SHP77 treated with DMSO at 0.1 percent for 48 hours (cell line): ENCODE measurements at regions not wholly inside any gene's neighbourhood (a gene's known extent, or its start where the extent isn't known, plus 50 kb on each side); places are given as distances from the start of the nearest gene placed in this dataset.

Experiments used
- DNase-seq: peaks from one replicate; lab custom pipeline; 2025; lab: John Stamatoyannopoulos, UW

DNA sequence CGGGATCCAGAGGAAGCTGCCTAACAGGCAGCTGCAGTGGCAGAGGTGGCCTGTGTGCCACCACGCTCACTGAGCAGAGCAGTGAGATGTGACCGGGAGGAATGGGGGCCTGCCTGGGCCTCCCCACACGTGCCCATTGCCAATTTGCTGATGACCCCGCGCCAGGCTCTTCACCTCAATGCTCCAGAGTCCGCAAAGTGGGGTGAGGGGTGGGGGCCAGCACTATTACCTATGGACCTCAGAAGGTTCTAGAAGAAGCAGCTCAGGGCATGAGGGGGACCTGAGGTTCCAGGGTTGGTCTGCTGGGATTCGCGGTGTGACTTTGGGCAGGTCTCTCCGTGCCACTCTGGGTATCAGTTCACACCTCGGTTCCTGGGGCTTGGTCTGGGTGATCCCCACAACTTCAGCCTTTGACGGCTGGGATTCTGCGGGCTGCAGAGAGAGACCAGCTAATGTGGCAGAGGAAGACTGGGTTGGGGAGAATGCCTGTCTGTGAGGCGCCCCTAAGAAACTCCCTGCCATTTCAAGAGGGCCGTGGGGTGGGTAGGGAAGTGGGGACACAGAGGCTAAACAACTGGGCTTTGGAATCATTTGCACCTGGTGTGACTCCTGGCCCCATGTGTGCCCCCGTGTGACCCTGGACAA is 231.0 kb upstream of the MVB12B start:
- DNase-seq = no peak

DNA sequence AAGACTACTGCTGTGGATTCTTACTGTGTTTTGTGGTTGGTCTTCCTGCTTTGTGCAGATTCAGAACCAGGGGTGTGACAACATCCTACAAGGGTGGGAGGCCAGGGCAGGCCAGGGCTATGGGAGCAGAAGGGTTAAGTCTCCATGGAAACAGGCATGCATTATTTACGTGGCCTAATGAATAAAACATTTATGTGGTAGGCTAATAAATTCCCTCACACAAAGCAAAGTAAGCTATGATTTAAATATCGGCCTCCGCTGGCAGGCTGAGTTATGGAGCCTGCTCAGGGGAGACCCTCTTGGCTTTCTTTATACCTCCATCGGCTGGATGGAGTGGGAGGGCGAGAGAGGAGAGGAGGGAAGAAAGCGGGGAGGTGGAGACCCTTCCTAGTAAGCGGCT is 230.3 kb upstream of the MVB12B start:
- no peak for DNase-seq

DNA sequence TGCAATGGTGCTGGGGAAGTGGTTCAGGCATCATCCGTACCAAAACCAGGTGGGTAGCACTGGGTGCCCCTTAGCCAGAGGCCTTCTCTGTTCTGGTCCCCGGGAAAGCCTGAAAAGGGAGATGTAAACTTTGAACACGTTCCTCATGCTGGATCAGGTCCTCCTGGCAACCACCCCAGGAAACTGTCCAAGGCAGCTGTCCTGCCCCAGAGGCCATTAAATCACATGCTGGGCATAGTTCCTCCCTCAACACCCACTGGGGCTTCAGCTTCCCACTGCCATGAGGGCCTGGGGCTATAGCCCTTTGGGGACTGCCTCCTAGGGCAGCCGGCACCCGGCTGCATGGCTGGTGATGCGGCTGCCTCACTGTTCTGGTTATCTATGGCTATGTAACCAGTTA is 228.9 kb upstream of the MVB12B start:
- DNase-seq = no peak

- DNase-seq = no peak
Measured at GRCh38 chr9:126106404-126106803, 220.2 kb upstream of the MVB12B start.

- no peak for DNase-seq
Measured at GRCh38 chr9:126107693-126108092, 218.9 kb upstream of the MVB12B start.

GRCh38 chr9:126108240-126108639 is 218.4 kb upstream of the MVB12B start:
- DNase-seq = no peak

GRCh38 chr9:126109575-126109974 is 217.1 kb upstream of the MVB12B start:
- no peak for DNase-seq

DNA sequence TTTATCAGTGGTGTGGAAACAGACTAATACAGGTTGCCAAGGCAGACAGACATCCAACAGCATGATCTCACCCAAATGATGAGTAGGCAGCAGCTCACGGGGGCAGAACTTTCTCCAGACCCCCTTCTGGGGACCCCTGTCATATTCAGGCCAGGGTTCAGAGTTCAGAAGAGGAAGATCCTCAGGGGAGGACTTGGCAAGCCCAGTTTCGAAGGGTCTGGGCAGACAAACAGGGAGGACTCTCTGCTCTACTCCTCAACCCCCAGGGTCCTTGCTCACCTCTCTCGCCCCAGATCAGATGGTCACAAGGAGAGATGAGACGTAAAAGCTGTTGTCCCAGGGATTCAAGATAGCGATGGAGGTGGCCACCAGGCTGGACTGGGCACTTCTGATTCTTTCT is 215.1 kb upstream of the MVB12B start:
- no peak for DNase-seq

DNA sequence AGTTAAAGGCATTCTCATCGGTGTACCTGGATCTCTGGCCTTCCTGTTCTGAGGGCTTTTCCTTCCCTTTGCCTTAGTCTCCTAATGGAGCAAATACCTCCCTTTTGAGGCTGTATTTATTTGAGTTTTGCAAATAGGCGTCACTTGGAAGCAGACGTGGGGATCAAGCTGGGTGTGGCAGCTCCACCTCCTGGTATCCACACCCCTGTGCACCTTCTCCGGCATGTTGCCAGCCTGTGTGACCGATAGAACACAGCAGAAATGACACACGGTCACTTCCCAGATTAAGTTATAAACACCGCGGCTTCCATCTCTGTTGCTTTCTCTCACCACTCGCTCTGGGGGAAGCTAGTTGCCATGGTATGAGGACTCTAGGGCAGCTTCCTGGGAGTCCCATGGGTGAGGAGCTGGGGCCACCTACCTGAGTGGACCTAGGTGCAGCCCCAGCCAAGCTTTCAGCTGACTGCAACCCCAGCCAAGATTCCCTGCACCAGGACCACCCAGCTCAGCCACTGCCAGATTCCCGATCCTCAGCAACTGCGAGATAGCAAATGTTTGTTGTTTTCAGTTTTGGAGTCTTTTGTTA is 214.4 kb upstream of the MVB12B start:
- no peak for DNase-seq

GRCh38 chr9:126113176-126113575 is 213.5 kb upstream of the MVB12B start:
- no peak for DNase-seq

DNA sequence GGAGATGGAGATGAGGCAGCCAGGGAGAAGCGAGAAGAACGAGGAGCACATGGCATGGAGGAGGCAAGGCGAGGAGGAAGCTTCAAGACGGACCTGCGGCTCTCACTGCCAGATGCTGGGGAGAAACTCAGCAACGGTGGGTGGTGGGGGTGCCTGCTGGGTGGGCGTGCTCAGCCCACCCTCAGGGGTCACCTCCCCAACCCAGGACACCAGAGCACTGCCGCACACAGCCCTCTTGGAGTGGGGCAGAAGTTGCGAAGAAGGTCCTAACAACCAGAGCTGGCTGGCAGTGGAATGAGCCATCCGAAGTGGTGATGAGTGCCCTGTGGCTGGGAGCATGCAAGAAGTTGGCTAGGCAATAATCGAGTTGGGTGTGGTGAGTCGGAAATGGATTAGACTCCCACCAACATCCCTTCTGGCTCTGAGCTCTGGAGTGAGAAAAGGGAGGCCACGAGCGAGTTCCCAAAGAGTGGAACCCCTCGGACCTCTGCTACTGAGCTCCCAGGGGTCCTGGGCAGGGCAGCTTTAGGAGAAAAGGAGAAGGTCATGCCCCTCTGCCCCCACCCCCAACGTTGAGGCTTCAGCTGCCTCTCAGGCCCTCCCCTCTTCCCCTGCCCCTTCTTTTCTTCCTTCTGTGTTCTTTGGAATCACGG is 212.7 kb upstream of the MVB12B start:
- no peak for DNase-seq

GRCh38 chr9:126114409-126114760 is 212.2 kb upstream of the MVB12B start:
- DNase-seq = no peak

DNA sequence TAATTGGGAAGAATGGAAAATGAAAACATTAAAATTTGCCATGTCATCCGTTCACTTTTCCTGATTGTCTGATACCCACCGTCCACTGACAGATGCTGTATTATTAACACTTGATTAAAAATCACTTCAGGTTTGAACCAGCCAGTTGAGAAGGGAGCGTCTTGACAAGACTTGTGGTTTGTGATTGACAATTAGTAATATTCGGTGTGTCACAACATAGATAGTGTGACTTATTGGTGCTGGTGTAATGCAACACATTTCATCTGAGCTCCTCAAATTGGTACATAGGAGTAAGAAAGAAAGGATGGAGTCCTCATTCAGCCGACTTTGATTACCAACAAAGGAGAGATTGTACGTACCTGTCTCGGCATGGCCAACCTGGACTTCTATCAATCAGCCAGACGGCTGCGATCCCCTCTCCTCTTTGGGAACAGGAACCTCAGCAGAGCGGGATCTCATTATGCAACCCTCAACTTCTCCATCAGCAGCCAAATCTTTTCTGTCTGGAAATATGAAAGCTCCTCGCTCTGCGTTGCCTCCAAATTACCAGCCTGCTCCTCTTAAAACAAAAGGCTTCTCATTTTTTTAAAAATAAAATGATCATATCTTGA is 211.7 kb upstream of the MVB12B start:
- no peak for DNase-seq

GRCh38 chr9:126116351-126117157 is 210.1 kb upstream of the MVB12B start:
- no peak for DNase-seq

DNA sequence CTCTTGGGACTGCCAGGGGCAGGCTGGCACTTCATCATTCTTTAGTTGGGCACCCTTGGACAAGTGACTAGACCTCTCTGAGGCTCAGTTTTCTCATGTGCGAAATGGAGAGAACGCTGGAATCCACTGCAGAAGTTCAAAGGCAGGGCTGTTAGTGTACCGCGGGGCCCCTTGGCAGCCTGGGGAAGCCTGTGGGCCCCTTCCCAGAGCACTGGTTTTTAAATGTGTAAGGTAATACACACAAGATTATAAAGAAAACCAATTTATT is 209.5 kb upstream of the MVB12B start:
- DNase-seq = no peak

DNA sequence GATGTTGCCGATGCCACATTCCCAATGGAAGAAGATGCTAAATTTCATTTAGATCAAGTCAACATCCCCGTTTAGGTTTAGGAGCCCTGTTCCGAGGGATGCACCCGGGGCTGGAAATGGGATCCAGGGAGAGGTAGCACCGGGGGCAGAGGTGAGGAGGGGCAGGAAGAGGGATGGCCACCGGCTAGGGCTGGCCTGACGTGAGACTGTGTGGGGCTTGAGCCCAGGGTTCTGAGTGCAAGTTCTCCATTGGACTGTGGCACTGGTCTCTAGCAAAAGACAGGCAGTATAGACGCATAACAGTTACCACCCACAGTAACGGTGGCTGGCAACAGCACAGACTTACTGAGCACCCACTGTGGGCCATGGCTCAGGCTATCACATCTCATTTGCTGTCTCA is 209.0 kb upstream of the MVB12B start:
- no peak for DNase-seq

DNA sequence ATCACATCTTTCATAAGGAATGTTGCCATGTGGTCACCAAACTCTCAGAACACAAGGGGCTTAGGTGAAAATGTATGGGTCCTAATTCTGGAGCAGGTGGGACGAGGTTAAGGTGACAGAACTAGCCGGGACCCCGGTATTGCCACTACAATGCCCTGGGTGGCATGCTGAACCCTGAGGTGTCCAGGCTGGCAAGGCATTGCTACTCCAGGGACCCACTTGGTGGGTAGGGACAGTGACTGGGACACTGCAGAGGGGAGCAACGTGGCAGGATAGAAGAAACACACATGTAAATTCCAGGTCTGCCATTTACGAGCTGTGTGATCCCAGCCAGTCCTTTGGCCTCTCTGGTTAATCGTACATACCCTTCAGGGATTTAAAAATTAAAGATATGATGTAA is 206.9 kb upstream of the MVB12B start:
- DNase-seq = no peak

DNA sequence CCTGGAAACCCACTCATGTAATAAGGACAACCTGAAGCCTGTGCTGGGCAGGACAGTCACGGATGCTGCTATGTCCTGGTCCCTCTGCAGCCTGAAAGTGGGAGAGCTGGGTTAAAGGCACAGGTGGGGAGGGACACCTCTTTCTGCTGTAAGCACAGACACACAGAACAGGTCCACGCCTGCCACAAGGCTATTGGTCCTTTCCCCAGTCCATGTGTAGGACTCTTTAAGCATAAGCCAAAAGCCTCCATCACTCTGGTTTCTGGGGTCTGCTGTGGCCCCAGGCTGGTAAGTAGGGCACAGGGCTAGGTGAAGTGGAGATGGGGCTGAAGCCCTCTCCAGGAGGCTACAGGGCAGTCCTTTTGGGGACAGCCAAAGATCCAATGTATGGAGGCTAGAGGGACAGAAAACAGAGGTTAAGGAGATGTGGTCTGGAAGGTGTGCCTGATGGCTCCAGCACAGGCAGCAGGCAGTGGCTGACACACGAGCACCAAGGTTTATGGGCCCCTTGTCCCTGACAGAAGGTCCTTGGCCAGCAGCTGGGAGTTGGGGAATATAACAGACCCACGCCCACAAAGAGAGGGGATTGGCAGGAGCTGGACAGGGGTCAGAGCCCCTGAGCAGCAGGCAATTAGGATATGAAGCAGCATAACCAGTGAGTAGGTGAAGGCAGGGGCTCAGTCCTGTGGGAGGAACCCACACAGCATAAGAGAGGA is 203.6 kb upstream of the MVB12B start:
- no peak for DNase-seq

DNA sequence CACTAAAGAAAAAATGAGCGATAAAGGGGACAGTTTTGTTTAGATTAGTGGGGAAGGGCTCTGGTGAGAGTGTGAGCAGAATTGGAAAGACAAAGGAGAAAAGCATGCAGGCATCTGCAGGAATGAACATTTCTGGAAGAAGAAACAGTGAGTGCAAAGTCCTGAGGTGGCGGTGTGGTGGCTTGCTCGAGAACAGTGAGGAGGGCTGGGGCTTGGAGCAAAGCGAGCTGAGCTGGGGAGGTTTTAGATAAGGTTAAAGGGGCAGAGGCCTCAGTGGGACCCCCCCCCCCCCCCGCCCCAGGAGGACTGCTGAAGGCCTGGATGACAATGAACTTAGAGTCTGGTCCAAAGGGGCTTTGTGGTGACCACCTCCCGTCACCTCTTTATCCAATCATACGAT is 202.7 kb upstream of the MVB12B start:
- DNase-seq = no peak

DNA sequence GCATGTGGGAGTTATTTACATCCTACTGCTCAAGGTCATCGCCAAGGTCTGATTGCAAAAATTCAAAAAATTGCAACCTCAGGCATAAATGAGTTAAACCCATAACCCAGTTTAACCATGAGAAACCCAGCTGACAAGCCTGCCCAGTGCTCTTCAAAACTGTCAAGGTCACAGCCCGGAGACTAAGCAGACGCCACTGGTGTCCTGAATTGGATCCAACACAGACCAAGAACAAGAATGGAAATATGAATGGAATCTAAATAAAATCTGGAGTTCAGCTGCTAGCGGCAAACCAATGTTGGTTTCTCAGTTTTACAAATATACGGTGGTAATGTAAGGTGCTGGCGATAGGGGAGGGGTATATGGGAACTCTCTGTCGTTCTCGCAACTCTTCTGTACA is 201.5 kb upstream of the MVB12B start:
- DNase-seq = no peak

DNA sequence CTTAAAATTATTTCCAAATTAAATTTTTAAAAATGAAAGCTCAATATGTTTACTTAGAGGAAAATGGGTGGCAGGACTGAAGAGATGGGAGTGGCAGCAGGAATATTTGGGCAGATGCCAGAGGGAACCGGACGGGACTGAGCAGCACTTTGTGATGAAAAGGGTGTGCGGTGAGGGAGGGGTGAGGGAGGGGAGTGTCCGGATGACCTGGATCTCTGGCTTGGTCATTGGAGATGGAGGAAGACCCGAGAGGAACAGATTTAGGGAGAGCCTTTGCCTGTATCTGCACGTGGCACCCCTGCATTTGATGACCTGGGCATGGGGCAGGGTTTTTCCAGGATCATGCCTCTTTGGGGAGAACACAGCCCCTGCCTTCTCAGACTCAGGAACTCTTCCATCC is 201.1 kb upstream of the MVB12B start:
- DNase-seq = no peak

DNA sequence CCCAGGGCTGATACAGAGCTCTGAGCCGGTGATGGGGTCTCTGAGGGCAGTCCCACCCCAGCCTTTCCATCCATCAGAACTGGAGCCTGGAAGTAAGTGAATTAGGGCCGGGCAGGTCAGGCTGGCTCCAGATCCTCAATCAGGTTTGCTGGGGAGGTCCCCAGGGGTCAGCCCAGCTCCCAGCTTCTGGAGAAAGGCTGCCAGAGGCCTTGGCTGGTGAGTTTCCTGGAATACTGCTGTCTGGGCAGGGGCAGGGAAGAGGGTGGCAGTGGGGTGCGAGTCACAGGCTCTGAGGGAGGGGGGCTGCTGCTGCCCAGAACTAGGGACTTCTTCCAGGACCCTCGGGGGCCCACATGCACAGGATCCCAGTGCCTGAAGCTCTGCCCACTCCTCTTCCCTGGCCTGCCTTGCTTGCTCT is 200.6 kb upstream of the MVB12B start:
- DNase-seq = no peak
